Immature natural killer cell (primary cell): ENCODE measurements at regions not wholly inside any gene's neighbourhood (a gene's known extent, or its start where the extent isn't known, plus 50 kb on each side); places are given as distances from the start of the nearest gene placed in this dataset.
"Not testable (repeated sequence)": the region's sequence is repeated elsewhere in the genome, so short reads cannot be mapped to it uniquely, and the experiment has no call there.

Experiments used
- DNase-seq, 3 donors: peaks; one replicate each; pipeline ENCODE4 v3.0.0; 2022; ENCODE audit warnings: mixed read lengths in 1 of 3
- H3K27ac Mint-ChIP-seq, 6 donors: one replicate each; pipeline ENCODE4 v1.8.0; 2020; ENCODE audit warnings: mixed read lengths in 6 of 6, mild to moderate bottlenecking in 5 of 6, inconsistent platforms in 4 of 6, moderate library complexity in 3 of 6
- H3K27me3 Mint-ChIP-seq, 3 donors: one replicate each; pipeline ENCODE4 v1.8.0; 2020 to 2021; ENCODE audit warnings: low read depth in 3 of 3, mild to moderate bottlenecking in 3 of 3, mixed read lengths in 3 of 3, moderate library complexity in 3 of 3, inconsistent platforms in 1 of 3
- H3K36me3 Mint-ChIP-seq, 3 donors: one replicate each; pipeline ENCODE4 v1.8.0; 2020; ENCODE audit warnings: mixed read lengths in 3 of 3, inconsistent platforms in 2 of 3, mild to moderate bottlenecking in 2 of 3
- H3K4me1 Mint-ChIP-seq, 2 donors: one replicate each; pipeline ENCODE4 v1.8.0; 2020; ENCODE audit warnings: inconsistent platforms in 2 of 2, mild to moderate bottlenecking in 2 of 2, mixed read lengths in 2 of 2, moderate library complexity in 1 of 2
- H3K4me3 Mint-ChIP-seq, 5 donors: one replicate each; pipeline ENCODE4 v1.8.0; 2020; ENCODE audit warnings: mild to moderate bottlenecking in 5 of 5, mixed read lengths in 5 of 5, inconsistent platforms in 3 of 5, moderate library complexity in 3 of 5
- H3K9me3 Mint-ChIP-seq, 6 donors: one replicate each; pipeline ENCODE4 v1.8.0; 2020; ENCODE audit warnings: mild to moderate bottlenecking in 6 of 6, mixed read lengths in 6 of 6, inconsistent platforms in 4 of 6, moderate library complexity in 3 of 6

- no peak overlapping the region for H3K4me3 Mint-ChIP-seq
- H3K36me3 Mint-ChIP-seq: no peaks in the 10 kb centered on the region
- H3K9me3 Mint-ChIP-seq: peaks cover 0 to 3% (median 0%) of the 10 kb centered on the region in 6 donors
- H3K4me1 Mint-ChIP-seq: no peaks in the 10 kb centered on the region
- H3K27me3 Mint-ChIP-seq: peaks cover 0 to 6% (median 4%) of the 10 kb centered on the region in 3 donors
- DNase-seq: no peak
- H3K27ac Mint-ChIP-seq: no peak overlapping the region
Observed at GRCh38 chr1:233460692-233461091, 133.2 kb downstream of the MAP3K21 start.

GRCh38 chr1:233461847-233462246, 134.3 kb downstream of the MAP3K21 start:
- Mint-ChIP-seq H3K27ac (no peak overlapping the region), H3K27me3 (peaks cover 0 to 6% (median 4%) of the 10 kb centered on the region in 3 donors), H3K9me3 (peaks cover 0 to 3% (median 0%) of the 10 kb centered on the region in 6 donors), H3K4me3 (no peak overlapping the region), H3K4me1 (no peaks in the 10 kb centered on the region), H3K36me3 (no peaks in the 10 kb centered on the region)
- DNase-seq: no peak

- no peak for DNase-seq
- Mint-ChIP-seq H3K27me3 (peaks cover 0 to 6% (median 2%) of the 10 kb centered on the region in 3 donors), H3K27ac (no peak overlapping the region), H3K4me1 (no peaks in the 10 kb centered on the region), H3K9me3 (peaks cover 0 to 3% (median 0%) of the 10 kb centered on the region in 6 donors), H3K36me3 (no peaks in the 10 kb centered on the region), H3K4me3 (no peak overlapping the region)
Observed at GRCh38 chr1:233463333-233463732, 135.8 kb downstream of the MAP3K21 start.

- H3K36me3 Mint-ChIP-seq: no peaks in the 10 kb centered on the region
- no peaks in the 10 kb centered on the region for H3K4me1 Mint-ChIP-seq
- DNase-seq: no peak
- no peak overlapping the region for H3K27ac Mint-ChIP-seq
- H3K4me3 Mint-ChIP-seq: no peak overlapping the region
- peaks cover 0 to 3% (median 0%) of the 10 kb centered on the region in 3 donors for H3K27me3 Mint-ChIP-seq
- H3K9me3 Mint-ChIP-seq: no peaks in the 10 kb centered on the region
Observed at GRCh38 chr1:233465745-233466343, 138.3 kb downstream of the MAP3K21 start.

- no peaks in the 10 kb centered on the region for H3K4me1 Mint-ChIP-seq
- no peak overlapping the region for H3K27ac Mint-ChIP-seq
- peaks cover 0 to 9% (median 0%) of the 10 kb centered on the region in 6 donors for H3K9me3 Mint-ChIP-seq
- no peaks in the 10 kb centered on the region for H3K36me3 Mint-ChIP-seq
- H3K4me3 Mint-ChIP-seq: no peak overlapping the region
- peaks cover 0 to 6% (median 2%) of the 10 kb centered on the region in 3 donors for H3K27me3 Mint-ChIP-seq
- no peak for DNase-seq
Observed at GRCh38 chr1:233470741-233471499, 143.0 kb upstream of the KCNK1 start.

- not testable (repeated sequence) for H3K4me1 Mint-ChIP-seq
- H3K9me3 Mint-ChIP-seq: peaks cover 0 to 12% (median 0%) of the 10 kb centered on the region in 6 donors
Observed at GRCh38 chr1:233471851-233472250, 142.1 kb upstream of the KCNK1 start.

GRCh38 chr1:233472796-233473195, 141.1 kb upstream of the KCNK1 start:
- DNase-seq, H3K4me1 Mint-ChIP-seq, H3K27me3 Mint-ChIP-seq, H3K36me3 Mint-ChIP-seq, H3K4me3 Mint-ChIP-seq, H3K27ac Mint-ChIP-seq: not testable (repeated sequence)
- H3K9me3 Mint-ChIP-seq: peaks cover 0 to 13% (median 0%) of the 10 kb centered on the region in 6 donors

More at GRCh38 chr1:233471851-233472250, 142.1 kb upstream of the KCNK1 start:
- H3K4me3 Mint-ChIP-seq, H3K27me3 Mint-ChIP-seq, H3K36me3 Mint-ChIP-seq, H3K27ac Mint-ChIP-seq, DNase-seq: not testable (repeated sequence)

- H3K27me3 Mint-ChIP-seq: peaks cover 2 to 9% (median 3%) of the 10 kb centered on the region in 3 donors
- H3K4me3 Mint-ChIP-seq: no peak overlapping the region
- H3K27ac Mint-ChIP-seq: no peak overlapping the region
- H3K4me1 Mint-ChIP-seq: no peaks in the 10 kb centered on the region
- no peaks in the 10 kb centered on the region for H3K36me3 Mint-ChIP-seq
- DNase-seq: no peak
- H3K9me3 Mint-ChIP-seq: peaks cover 0 to 13% (median 0%) of the 10 kb centered on the region in 6 donors
Observed at GRCh38 chr1:233473549-233474204, 140.2 kb upstream of the KCNK1 start.

- Mint-ChIP-seq H3K4me1 (no peaks in the 10 kb centered on the region), H3K27ac (no peak overlapping the region), H3K36me3 (no peaks in the 10 kb centered on the region), H3K9me3 (peaks cover 0 to 16% (median under 1%) of the 10 kb centered on the region in 6 donors), H3K27me3 (peaks cover 0 to 8% (median 5%) of the 10 kb centered on the region in 3 donors), H3K4me3 (no peak overlapping the region)
- DNase-seq: no peak
Observed at GRCh38 chr1:233477359-233477758, 136.5 kb upstream of the KCNK1 start.

GRCh38 chr1:233478611-233479010, 135.3 kb upstream of the KCNK1 start:
- H3K36me3 Mint-ChIP-seq: no peaks in the 10 kb centered on the region
- no peak for DNase-seq
- peaks cover 0 to 11% (median under 1%) of the 10 kb centered on the region in 6 donors for H3K9me3 Mint-ChIP-seq
- no peak overlapping the region for H3K4me3 Mint-ChIP-seq
- H3K27me3 Mint-ChIP-seq: peaks cover 0 to 5% (median 5%) of the 10 kb centered on the region in 3 donors
- H3K27ac Mint-ChIP-seq: no peak overlapping the region
- H3K4me1 Mint-ChIP-seq: no peaks in the 10 kb centered on the region

GRCh38 chr1:233479110-233479890, 134.6 kb upstream of the KCNK1 start:
- Mint-ChIP-seq H3K27me3 (peaks cover 0 to 5% (median 5%) of the 10 kb centered on the region in 3 donors), H3K27ac (no peak overlapping the region), H3K36me3 (no peaks in the 10 kb centered on the region)

GRCh38 chr1:233480198-233480597, 133.7 kb upstream of the KCNK1 start:
- H3K36me3 Mint-ChIP-seq: no peaks in the 10 kb centered on the region
- peaks cover 0 to 8% (median under 1%) of the 10 kb centered on the region in 6 donors for H3K9me3 Mint-ChIP-seq
- peaks cover 0 to 5% (median 5%) of the 10 kb centered on the region in 3 donors for H3K27me3 Mint-ChIP-seq
- no peak overlapping the region for H3K4me3 Mint-ChIP-seq
- no peaks in the 10 kb centered on the region for H3K4me1 Mint-ChIP-seq
- no peak overlapping the region for H3K27ac Mint-ChIP-seq
- no peak for DNase-seq

More at GRCh38 chr1:233479110-233479890, 134.6 kb upstream of the KCNK1 start:
- DNase-seq: no peak
- Mint-ChIP-seq H3K4me1 (no peaks in the 10 kb centered on the region), H3K9me3 (peaks cover 0 to 11% (median under 1%) of the 10 kb centered on the region in 6 donors), H3K4me3 (no peak overlapping the region)

- no peaks in the 10 kb centered on the region for H3K36me3 Mint-ChIP-seq
- no peaks in the 10 kb centered on the region for H3K4me1 Mint-ChIP-seq
- H3K9me3 Mint-ChIP-seq: peaks cover 0 to 3% (median under 1%) of the 10 kb centered on the region in 6 donors
- no peak overlapping the region for H3K27ac Mint-ChIP-seq
- H3K4me3 Mint-ChIP-seq: no peak overlapping the region
- peaks cover 0 to 5% (median 3%) of the 10 kb centered on the region in 3 donors for H3K27me3 Mint-ChIP-seq
- DNase-seq: no peak
Observed at GRCh38 chr1:233482388-233482787, 131.5 kb upstream of the KCNK1 start.
